HCT116 (cell line): ENCODE measurements at regions not wholly inside any gene's neighbourhood (a gene's known extent, or its start where the extent isn't known, plus 50 kb on each side); places are given as distances from the start of the nearest gene placed in this dataset.

Source experiments
- ATAC-seq: fragments of 200-7000 bp; cut with Tn5 transposase; 2 replicates; pipeline ENCODE4 v1.9.1; 2020; ENCODE audit warnings: mild to moderate bottlenecking, moderate library complexity
- BruUV-seq: library from RNA; stranded (reverse); fragments of 400-500 nt; replicated peaks from 2 replicates; lab custom pipeline; 2021; lab: Mats Ljungman, UMichigan
- CTCF ChIA-PET: fragments of 300-600 bp; sonication (Branson Sonifier 250); formaldehyde crosslinking; loops from one replicate; lab custom pipeline; 2021; ENCODE audit warnings: antibody characterized with exemption; lab: Charles Lee
- POLR2A ChIA-PET: fragments of 300-600, 350-600 bp; sonication (Branson Sonifier 250); formaldehyde crosslinking; loops from one replicate; lab custom pipeline; 2021; ENCODE audit warnings: antibody characterized with exemption; lab: Charles Lee
- RAD21 ChIA-PET, 2 experiments: fragments of 300-600 bp; sonication (Branson Sonifier 250); formaldehyde crosslinking; loops; one replicate each; lab custom pipeline; 2023; ENCODE audit warnings: low total read pairs in 2 of 2; ENCODE audit not compliant: uncharacterized antibody in 2 of 2, unreplicated experiment in 2 of 2, low non-redundant PET in 1 of 2; lab: Charles Lee
- DNase-seq: peaks from one replicate; pipeline ENCODE4 v3.0.0-alpha.2; 2010; ENCODE audit warnings: low read depth, low spot score
- H2AFZ ChIP-seq: fragments of 200-600 bp; shearing (Covaris generic), sonication (generic); 2 replicates; pipeline ENCODE4 v1.6.1; 2017; ENCODE audit warnings: low read depth, mixed run types, mixed read lengths, antibody characterized with exemption, low read length; ENCODE audit not compliant: poor library complexity, severe bottlenecking
- H3K27ac ChIP-seq: 2 replicates; pipeline ENCODE4 v1.5.1; 2012; ENCODE audit warnings: low read depth, low read length
- H3K27me3 ChIP-seq: fragments of 200-600 bp; sonication (generic); 2 replicates; pipeline ENCODE4 v1.6.1; 2016; ENCODE audit warnings: mixed run types, low read length, mixed read lengths; ENCODE audit not compliant: insufficient read depth
- H3K36me3 ChIP-seq, 2 experiments: fragments of 200-500 bp in 1 of 2; fragments of 200-600 bp in 1 of 2; sonication (Bioruptor generic) in 1 of 2; sonication (generic) in 1 of 2; 2 replicates each; pipeline versions ENCODE4 v1.5.1 to v1.6.1; 2014 to 2016; ENCODE audit warnings: low read length in 2 of 2, inconsistent platforms in 1 of 2, mixed read lengths in 1 of 2, mixed run types in 1 of 2; ENCODE audit not compliant: insufficient read depth in 2 of 2, control insufficient read depth in 1 of 2
- H3K4me1 ChIP-seq, 2 experiments: fragments of 200-600 bp in 1 of 2; sonication (generic) in 1 of 2; 2 replicates each; pipeline versions ENCODE4 v1.5.1 to v1.6.1; 2012 to 2017; ENCODE audit warnings: low read length in 2 of 2, inconsistent platforms in 1 of 2, mild to moderate bottlenecking in 1 of 2, mixed read lengths in 1 of 2, mixed run types in 1 of 2, moderate library complexity in 1 of 2; ENCODE audit not compliant: insufficient read depth in 2 of 2, control insufficient read depth in 1 of 2
- H3K4me2 ChIP-seq: fragments of 200-600 bp; sonication (generic); 2 replicates; pipeline ENCODE4 v1.6.1; 2017; ENCODE audit warnings: mixed run types, low read length, mixed read lengths
- H3K4me3 ChIP-seq, 2 experiments: fragments of 200-600 bp in 1 of 2; sonication (generic) in 1 of 2; replicated peaks in 1 of 2; 2 replicates each; pipeline ENCODE4 v1.5.1; 2011 to 2016; ENCODE audit warnings: low read length in 2 of 2, control low read depth in 1 of 2, low read depth in 1 of 2, mild to moderate bottlenecking in 1 of 2, mixed read lengths in 1 of 2, mixed run types in 1 of 2
- H3K79me2 ChIP-seq: fragments of 200-600 bp; sonication (generic); 2 replicates; pipeline ENCODE4 v1.6.1; 2017; ENCODE audit warnings: mild to moderate bottlenecking, mixed run types, low read length, moderate library complexity, mixed read lengths; ENCODE audit not compliant: insufficient read depth
- H3K9ac ChIP-seq: fragments of 200-600 bp; sonication (generic); 2 replicates; pipeline ENCODE4 v1.6.1; 2016; ENCODE audit warnings: low read length, mixed read lengths
- H3K9me2 ChIP-seq: fragments of 200-600 bp; sonication (generic), shearing (Covaris generic); 2 replicates; pipeline ENCODE4 v1.6.1; 2017; ENCODE audit warnings: mixed run types, mild to moderate bottlenecking, moderate library complexity; ENCODE audit not compliant: insufficient read depth
- H3K9me3 ChIP-seq, 2 experiments: fragments of 200-500 bp in 1 of 2; fragments of 200-600 bp in 1 of 2; sonication (Bioruptor generic) in 1 of 2; sonication (generic) in 1 of 2; 2 replicates each; pipeline ENCODE4 v1.6.1; 2014 to 2017; ENCODE audit warnings: low read length in 2 of 2, mixed read lengths in 2 of 2, inconsistent platforms in 1 of 2, low read depth in 1 of 2, mild to moderate bottlenecking in 1 of 2, mixed run types in 1 of 2, moderate library complexity in 1 of 2; ENCODE audit not compliant: control insufficient read depth in 1 of 2, insufficient read depth in 1 of 2
- H4K20me1 ChIP-seq: fragments of 200-600 bp; sonication (generic), shearing (Covaris generic); 2 replicates; pipeline ENCODE4 v1.6.1; 2017; ENCODE audit warnings: mixed run types, mild to moderate bottlenecking, moderate library complexity; ENCODE audit not compliant: insufficient read depth
- CBX3 ChIP-seq: IDR thresholded peaks from 2 replicates; pipeline ENCODE4 v1.6.1; 2012; ENCODE audit warnings: low read depth
- CEBPB ChIP-seq: IDR thresholded peaks from 2 replicates; pipeline ENCODE4 v1.6.1; 2012; ENCODE audit warnings: low read depth
- EGR1 ChIP-seq: IDR thresholded peaks from 2 replicates; pipeline ENCODE4 v1.6.1; 2012; ENCODE audit warnings: low read depth
- EZH2 ChIP-seq: fragments of 200-600 bp; sonication (generic); IDR thresholded peaks from 2 replicates; pipeline ENCODE4 v1.6.1; 2017; ENCODE audit warnings: antibody characterized with exemption, mixed run types
- FOSL1 ChIP-seq: IDR thresholded peaks from 2 replicates; pipeline ENCODE4 v1.6.1; 2012; ENCODE audit warnings: low read depth
- POLR2A ChIP-seq: IDR thresholded peaks from 2 replicates; pipeline ENCODE4 v1.7.0; 2011; ENCODE audit warnings: borderline replicate concordance; ENCODE audit not compliant: insufficient read depth, insufficient read length; ENCODE audit errors: extremely low read depth
- POLR2AphosphoS5 ChIP-seq: IDR thresholded peaks from 2 replicates; pipeline ENCODE4 v1.6.1; 2011; ENCODE audit warnings: mild to moderate bottlenecking, low read depth, low read length, moderate library complexity
- ZFX ChIP-seq: fragments of 450-650 bp; IDR thresholded peaks from 2 replicates; pipeline ENCODE4 v1.6.1; 2017
- intact Hi-C: fragments of 100-400 bp; cut with micrococcal nuclease; formaldehyde crosslinking; loops from 2 replicates; pipeline ENCODE4 v1.10.0; 2022
- TF ChIP-seq, protein P1 (sequence below): IDR thresholded peaks from 2 replicates; pipeline ENCODE4 v1.6.1; 2012
- TF ChIP-seq, protein P2 (sequence below): IDR thresholded peaks from 2 replicates; pipeline ENCODE4 v1.6.1; 2012; ENCODE audit warnings: low read depth
- TF ChIP-seq, protein P3 (sequence below): IDR thresholded peaks from 2 replicates; pipeline ENCODE4 v1.6.1; 2011; ENCODE audit warnings: mild to moderate bottlenecking, low read length, moderate library complexity; ENCODE audit not compliant: insufficient replicate concordance; ENCODE audit errors: extremely low read depth

DNA sequence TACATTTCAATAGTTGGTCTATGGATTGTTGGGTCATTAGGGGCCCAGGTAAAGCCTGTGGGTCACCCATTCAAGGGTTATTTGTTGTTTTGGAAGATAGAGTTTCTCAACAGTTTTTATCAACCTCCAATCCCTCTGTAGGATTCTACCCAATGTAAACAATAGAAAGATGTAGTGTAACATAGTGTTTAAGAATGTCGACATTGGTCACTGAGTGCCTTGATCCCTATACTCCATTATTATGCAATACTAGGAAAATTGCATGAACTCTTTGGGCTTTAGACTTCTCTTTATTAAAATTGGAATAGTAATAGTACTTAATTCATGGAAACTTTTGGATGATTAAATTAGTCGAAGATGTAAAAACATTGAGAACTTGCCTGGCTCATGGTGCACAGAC is 292.1 kb downstream of the GPD2 start:
- Histone ChIP-seq H3K9ac (no peak overlapping the region), H3K4me1 (no peaks in the 10 kb centered on the region), H3K79me2 (no peaks in the 10 kb centered on the region), H3K36me3 (no peaks in the 10 kb centered on the region), H3K9me2 (no peaks in the 10 kb centered on the region; the same call in 1 of the 2 replicates), H3K27ac (no peak overlapping the region), H3K4me2 (no peak overlapping the region), H3K4me3 (no peak overlapping the region), H4K20me1 (no peaks in the 10 kb centered on the region), H3K9me3 (no peaks in the 10 kb centered on the region), H3K27me3 (no peaks in the 10 kb centered on the region), H2AFZ (no peak overlapping the region)
- CTCF ChIA-PET = no interaction called here
- TF ChIP-seq FOSL1 (no peak), CEBPB (no peak), POLR2AphosphoS5 (no peak), CBX3 (no peak), POLR2A (no peak), ZFX (no peak), EGR1 (no peak), EZH2 (no peak)
- TF ChIP-seq, protein P1, sequence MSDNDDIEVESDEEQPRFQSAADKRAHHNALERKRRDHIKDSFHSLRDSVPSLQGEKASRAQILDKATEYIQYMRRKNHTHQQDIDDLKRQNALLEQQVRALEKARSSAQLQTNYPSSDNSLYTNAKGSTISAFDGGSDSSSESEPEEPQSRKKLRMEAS = no peak
- TF ChIP-seq, protein P2, sequence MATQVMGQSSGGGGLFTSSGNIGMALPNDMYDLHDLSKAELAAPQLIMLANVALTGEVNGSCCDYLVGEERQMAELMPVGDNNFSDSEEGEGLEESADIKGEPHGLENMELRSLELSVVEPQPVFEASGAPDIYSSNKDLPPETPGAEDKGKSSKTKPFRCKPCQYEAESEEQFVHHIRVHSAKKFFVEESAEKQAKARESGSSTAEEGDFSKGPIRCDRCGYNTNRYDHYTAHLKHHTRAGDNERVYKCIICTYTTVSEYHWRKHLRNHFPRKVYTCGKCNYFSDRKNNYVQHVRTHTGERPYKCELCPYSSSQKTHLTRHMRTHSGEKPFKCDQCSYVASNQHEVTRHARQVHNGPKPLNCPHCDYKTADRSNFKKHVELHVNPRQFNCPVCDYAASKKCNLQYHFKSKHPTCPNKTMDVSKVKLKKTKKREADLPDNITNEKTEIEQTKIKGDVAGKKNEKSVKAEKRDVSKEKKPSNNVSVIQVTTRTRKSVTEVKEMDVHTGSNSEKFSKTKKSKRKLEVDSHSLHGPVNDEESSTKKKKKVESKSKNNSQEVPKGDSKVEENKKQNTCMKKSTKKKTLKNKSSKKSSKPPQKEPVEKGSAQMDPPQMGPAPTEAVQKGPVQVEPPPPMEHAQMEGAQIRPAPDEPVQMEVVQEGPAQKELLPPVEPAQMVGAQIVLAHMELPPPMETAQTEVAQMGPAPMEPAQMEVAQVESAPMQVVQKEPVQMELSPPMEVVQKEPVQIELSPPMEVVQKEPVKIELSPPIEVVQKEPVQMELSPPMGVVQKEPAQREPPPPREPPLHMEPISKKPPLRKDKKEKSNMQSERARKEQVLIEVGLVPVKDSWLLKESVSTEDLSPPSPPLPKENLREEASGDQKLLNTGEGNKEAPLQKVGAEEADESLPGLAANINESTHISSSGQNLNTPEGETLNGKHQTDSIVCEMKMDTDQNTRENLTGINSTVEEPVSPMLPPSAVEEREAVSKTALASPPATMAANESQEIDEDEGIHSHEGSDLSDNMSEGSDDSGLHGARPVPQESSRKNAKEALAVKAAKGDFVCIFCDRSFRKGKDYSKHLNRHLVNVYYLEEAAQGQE = no peak
- TF ChIP-seq, protein P3, sequence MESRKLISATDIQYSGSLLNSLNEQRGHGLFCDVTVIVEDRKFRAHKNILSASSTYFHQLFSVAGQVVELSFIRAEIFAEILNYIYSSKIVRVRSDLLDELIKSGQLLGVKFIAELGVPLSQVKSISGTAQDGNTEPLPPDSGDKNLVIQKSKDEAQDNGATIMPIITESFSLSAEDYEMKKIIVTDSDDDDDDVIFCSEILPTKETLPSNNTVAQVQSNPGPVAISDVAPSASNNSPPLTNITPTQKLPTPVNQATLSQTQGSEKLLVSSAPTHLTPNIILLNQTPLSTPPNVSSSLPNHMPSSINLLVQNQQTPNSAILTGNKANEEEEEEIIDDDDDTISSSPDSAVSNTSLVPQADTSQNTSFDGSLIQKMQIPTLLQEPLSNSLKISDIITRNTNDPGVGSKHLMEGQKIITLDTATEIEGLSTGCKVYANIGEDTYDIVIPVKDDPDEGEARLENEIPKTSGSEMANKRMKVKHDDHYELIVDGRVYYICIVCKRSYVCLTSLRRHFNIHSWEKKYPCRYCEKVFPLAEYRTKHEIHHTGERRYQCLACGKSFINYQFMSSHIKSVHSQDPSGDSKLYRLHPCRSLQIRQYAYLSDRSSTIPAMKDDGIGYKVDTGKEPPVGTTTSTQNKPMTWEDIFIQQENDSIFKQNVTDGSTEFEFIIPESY = no peak
- no TSS peak for BruUV-seq
- ATAC-seq (no peak), DNase-seq (no peak)
- RAD21 ChIA-PET = no interaction called here
- intact Hi-C loops = no loop called here
- POLR2A ChIA-PET = no interaction called here
